Gastroesophageal sphincter (tissue), 4 donors: ENCODE measurements at regions not wholly inside any gene's neighbourhood (a gene's known extent, or its start where the extent isn't known, plus 50 kb on each side); places are given as distances from the start of the nearest gene placed in this dataset.
A peak's percentile ranks its signal among the peaks of the same experiment; 100 is the strongest.
"Not testable (repeated sequence)": the region's sequence is repeated elsewhere in the genome, so short reads cannot be mapped to it uniquely, and the experiment has no call there.

Source experiments
- ATAC-seq: fragments of 150-250 bp; one replicate; pipeline ENCODE4 v1.9.1; 2016; ENCODE audit warnings: mild to moderate bottlenecking, moderate library complexity
- H3K27ac ChIP-seq, 4 donors: fragments of 200-600 bp; sonication (generic) in 3 of 4; 1 replicate in 3 of 4; 2 replicates in 1 of 4; pipeline ENCODE4 v1.5.1; 2016 to 2019
- H3K27me3 ChIP-seq: fragments of 200-600 bp; sonication (generic); one replicate; pipeline ENCODE4 v1.5.1; 2019
- H3K36me3 ChIP-seq, 2 donors: fragments of 200-600 bp; sonication (generic); one replicate each; pipeline ENCODE4 v1.5.1; 2019; ENCODE audit warnings: control low read depth in 1 of 2
- H3K4me1 ChIP-seq, 3 donors: fragments of 200-600 bp; sonication (generic); 1 replicate in 2 of 3; 2 replicates in 1 of 3; pipeline ENCODE4 v1.5.1; 2016 to 2019; ENCODE audit warnings: control low read depth in 2 of 3
- H3K4me3 ChIP-seq, 2 donors: fragments of 200-600 bp; sonication (generic); one replicate each; pipeline ENCODE4 v1.5.1; 2019; ENCODE audit warnings: mild to moderate bottlenecking in 1 of 2, moderate library complexity in 1 of 2
- H3K9me3 ChIP-seq, 3 donors: fragments of 200-600 bp; sonication (generic); one replicate each; pipeline ENCODE4 v1.5.1; 2017 to 2019; ENCODE audit warnings: control low read depth in 2 of 3
- EP300 ChIP-seq: sonication (generic); formaldehyde crosslinking; IDR thresholded peaks from one replicate; pipeline ENCODE4 v1.6.1; 2017; ENCODE audit warnings: antibody characterized with exemption, mild to moderate bottlenecking
- POLR2A ChIP-seq, 2 donors: fragments of 450-650 bp; IDR thresholded peaks; one replicate each; pipeline ENCODE4 v1.6.1; 2017; ENCODE audit warnings: antibody characterized with exemption in 2 of 2, mild to moderate bottlenecking in 2 of 2, moderate library complexity in 1 of 2
- POLR2AphosphoS5 ChIP-seq: sonication (generic); formaldehyde crosslinking; IDR thresholded peaks from one replicate; pipeline ENCODE4 v1.6.1; 2017; ENCODE audit warnings: antibody characterized with exemption
- WGBS, 2 donors: methylation state at CpG; one replicate each; pipeline ENCODE4 v1.1.5; 2018; ENCODE audit warnings: low coverage in 1 of 2; 5-methylcytosine and 5-hydroxymethylcytosine counted together
- TF ChIP-seq, protein P1 (sequence below), 4 experiments: fragments of 200-600 bp in 2 of 4; fragments of 450-650 bp in 2 of 4; sonication (generic) in 1 of 4; IDR thresholded peaks; one replicate each; pipeline ENCODE4 v1.5.1; 2017 to 2019; ENCODE audit warnings: antibody characterized with exemption in 4 of 4, mild to moderate bottlenecking in 2 of 4, moderate library complexity in 2 of 4

DNA sequence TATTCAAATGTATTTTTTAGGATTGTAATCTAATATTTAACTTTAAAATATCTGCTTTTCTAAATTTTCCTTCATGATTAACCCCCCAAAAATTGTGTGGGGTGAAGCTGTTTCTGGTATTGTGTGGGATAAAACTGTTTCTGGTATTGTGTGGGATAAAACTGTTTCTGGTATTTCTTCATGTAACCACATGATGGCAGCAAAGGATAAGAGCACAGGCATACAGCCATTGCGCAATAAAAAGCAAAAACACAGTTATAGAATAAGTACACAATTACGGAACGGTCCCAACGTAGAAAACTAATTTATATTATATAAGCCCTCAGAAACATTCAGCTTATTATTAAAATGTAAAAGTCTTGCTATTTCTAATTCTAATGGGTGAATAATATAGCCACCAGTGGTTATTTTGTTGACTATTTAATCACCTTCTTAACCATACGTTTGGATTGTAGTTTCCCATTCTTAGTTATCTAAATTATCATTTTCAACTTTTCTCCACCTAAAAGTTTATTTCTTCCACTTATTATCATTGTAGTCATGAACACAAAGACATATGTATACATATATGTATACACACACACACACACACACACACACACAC is 333.9 kb upstream of the FSTL5 start:
- H3K4me1 ChIP-seq, result no peaks in the 10 kb centered on the region
- 1 to 2% methylated on average over 5 of the region's 5 CpGs for WGBS, 2 donors
- ATAC-seq, result peak; percentile 60
- H3K9me3 ChIP-seq, result no peaks in the 10 kb centered on the region
- H3K27ac ChIP-seq, result no peak overlapping the region
- no peaks in the 10 kb centered on the region for H3K36me3 ChIP-seq
- peaks cover 6% of the 10 kb centered on the region for H3K27me3 ChIP-seq
- TF ChIP-seq, protein P1, sequence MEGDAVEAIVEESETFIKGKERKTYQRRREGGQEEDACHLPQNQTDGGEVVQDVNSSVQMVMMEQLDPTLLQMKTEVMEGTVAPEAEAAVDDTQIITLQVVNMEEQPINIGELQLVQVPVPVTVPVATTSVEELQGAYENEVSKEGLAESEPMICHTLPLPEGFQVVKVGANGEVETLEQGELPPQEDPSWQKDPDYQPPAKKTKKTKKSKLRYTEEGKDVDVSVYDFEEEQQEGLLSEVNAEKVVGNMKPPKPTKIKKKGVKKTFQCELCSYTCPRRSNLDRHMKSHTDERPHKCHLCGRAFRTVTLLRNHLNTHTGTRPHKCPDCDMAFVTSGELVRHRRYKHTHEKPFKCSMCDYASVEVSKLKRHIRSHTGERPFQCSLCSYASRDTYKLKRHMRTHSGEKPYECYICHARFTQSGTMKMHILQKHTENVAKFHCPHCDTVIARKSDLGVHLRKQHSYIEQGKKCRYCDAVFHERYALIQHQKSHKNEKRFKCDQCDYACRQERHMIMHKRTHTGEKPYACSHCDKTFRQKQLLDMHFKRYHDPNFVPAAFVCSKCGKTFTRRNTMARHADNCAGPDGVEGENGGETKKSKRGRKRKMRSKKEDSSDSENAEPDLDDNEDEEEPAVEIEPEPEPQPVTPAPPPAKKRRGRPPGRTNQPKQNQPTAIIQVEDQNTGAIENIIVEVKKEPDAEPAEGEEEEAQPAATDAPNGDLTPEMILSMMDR (IDR thresholded peaks at IDR 0.05), result peak; percentile 77 to 88 (median 83)
- TF ChIP-seq POLR2AphosphoS5, result no peak
- TF ChIP-seq POLR2A (IDR thresholded peaks at IDR 0.05), result no peak
- TF ChIP-seq EP300, result no peak
- H3K4me3 ChIP-seq, result no peak overlapping the region

DNA sequence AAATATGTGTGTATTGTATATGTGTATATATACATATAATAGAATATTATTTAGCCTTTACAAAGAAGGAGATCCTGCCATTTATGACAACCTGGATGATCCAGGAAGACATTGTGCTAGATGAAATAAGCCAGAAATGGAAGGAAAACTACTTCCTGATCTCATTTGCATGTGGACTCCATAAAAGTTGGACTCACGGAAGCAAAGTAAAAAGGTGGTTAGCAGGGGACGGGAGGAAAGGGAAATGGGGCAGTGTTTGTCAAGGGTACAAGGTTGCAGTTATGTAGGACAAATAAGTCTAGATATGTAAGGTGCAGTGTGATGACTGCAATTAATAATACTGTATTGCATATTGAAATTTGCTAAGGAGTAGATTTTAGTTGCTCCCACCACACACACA is 331.1 kb upstream of the FSTL5 start:
- no peak overlapping the region for H3K27ac ChIP-seq
- no peak for TF ChIP-seq POLR2AphosphoS5
- TF ChIP-seq EP300, result no peak
- no peak for TF ChIP-seq POLR2A (IDR thresholded peaks at IDR 0.05)
- TF ChIP-seq, protein P1 (IDR thresholded peaks at IDR 0.05), result no peak
- ATAC-seq, result no peak
- peaks cover 6% of the 10 kb centered on the region for H3K27me3 ChIP-seq
- WGBS, 2 donors, result 33 to 55% methylated on average over 2 of the region's 2 CpGs
- no peak overlapping the region for H3K4me3 ChIP-seq
- H3K36me3 ChIP-seq, result no peaks in the 10 kb centered on the region
- H3K4me1 ChIP-seq, result no peaks in the 10 kb centered on the region
- no peaks in the 10 kb centered on the region for H3K9me3 ChIP-seq

GRCh38 chr4:162485486-162485885 is 321.7 kb upstream of the FSTL5 start:
- Histone ChIP-seq H3K9me3 (no peaks in the 10 kb centered on the region), H3K27me3 (no peaks in the 10 kb centered on the region), H3K27ac (no peak overlapping the region), H3K4me1 (no peaks in the 10 kb centered on the region), H3K36me3 (no peaks in the 10 kb centered on the region), H3K4me3 (no peak overlapping the region)
- ATAC-seq, result no peak
- 57 to 62% methylated on average over 1 to 6 of the region's 6 CpGs for WGBS, 2 donors
- TF ChIP-seq POLR2A (IDR thresholded peaks at IDR 0.05) (no peak), EP300 (no peak), POLR2AphosphoS5 (no peak)
- TF ChIP-seq, protein P1 (IDR thresholded peaks at IDR 0.05), result no peak

DNA sequence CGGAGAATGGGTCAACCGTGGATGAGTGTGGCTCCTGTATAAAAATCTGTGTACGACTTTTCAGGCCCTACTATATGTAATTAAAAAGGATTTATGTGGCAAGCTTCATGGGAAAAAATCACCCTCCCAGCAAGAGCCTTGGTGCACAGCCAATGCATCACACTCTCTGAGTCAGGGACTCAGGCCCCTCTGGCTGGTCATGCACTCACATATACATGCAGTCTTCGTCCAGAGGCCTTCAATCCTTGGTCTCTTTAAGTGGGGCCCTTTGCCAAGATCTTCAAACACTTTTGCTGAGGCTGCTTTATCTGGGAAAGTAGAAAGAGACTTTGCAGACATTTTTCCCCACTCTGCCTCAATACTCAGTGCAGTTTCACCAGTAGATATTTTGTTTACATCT is 311.4 kb upstream of the FSTL5 start:
- Histone ChIP-seq H3K27ac (no peak overlapping the region), H3K36me3 (no peaks in the 10 kb centered on the region), H3K27me3 (no peaks in the 10 kb centered on the region), H3K4me3 (no peak overlapping the region), H3K4me1 (no peaks in the 10 kb centered on the region), H3K9me3 (no peaks in the 10 kb centered on the region)
- no peak for ATAC-seq
- no peak for TF ChIP-seq POLR2A (IDR thresholded peaks at IDR 0.05)
- TF ChIP-seq EP300, result no peak
- TF ChIP-seq, protein P1 (IDR thresholded peaks at IDR 0.05), result no peak
- TF ChIP-seq POLR2AphosphoS5, result no peak
- WGBS, 2 donors, result 28 to 50% methylated on average over 1 to 2 of the region's 4 CpGs

- H3K4me3 ChIP-seq, result no peak overlapping the region
- H3K36me3 ChIP-seq, result no peaks in the 10 kb centered on the region
- no peak overlapping the region for H3K27ac ChIP-seq
- H3K4me1 ChIP-seq, result no peaks in the 10 kb centered on the region
- H3K27me3 ChIP-seq, result no peaks in the 10 kb centered on the region
- no peak for ATAC-seq
- no peak for TF ChIP-seq POLR2AphosphoS5
- TF ChIP-seq, protein P1 (IDR thresholded peaks at IDR 0.05), result no peak
- no peak for TF ChIP-seq EP300
- TF ChIP-seq POLR2A (IDR thresholded peaks at IDR 0.05), result no peak
- no peaks in the 10 kb centered on the region for H3K9me3 ChIP-seq
Measured at GRCh38 chr4:162469977-162470376, 306.2 kb upstream of the FSTL5 start.

DNA sequence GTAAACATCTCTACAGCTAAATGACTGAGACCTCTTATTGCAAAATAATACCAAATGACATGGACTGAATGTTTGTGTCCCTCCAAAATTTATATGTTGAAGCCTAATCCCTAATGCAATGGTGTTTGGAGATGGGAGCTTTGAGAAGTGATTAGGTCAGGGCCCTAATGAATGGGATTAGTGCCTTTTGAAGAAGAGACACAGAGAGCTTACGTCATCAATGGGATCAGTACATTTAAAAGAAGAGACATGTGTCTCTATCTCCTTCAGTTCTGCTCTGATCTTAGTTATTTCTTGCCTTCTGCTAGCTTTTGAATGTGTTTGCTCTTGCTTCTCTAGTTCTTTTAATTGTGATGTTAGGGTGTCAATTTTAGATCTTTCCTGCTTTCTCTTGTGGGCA is 301.6 kb upstream of the FSTL5 start:
- H3K9me3 ChIP-seq, ATAC-seq, H3K27ac ChIP-seq, H3K4me3 ChIP-seq, H3K36me3 ChIP-seq, H3K4me1 ChIP-seq, H3K27me3 ChIP-seq: not testable (repeated sequence)
- 63 to 85% methylated on average over 1 of the region's 1 CpG for WGBS, 2 donors
